Breast epithelium (tissue), 3 donors: ENCODE measurements at regions not wholly inside any gene's neighbourhood (a gene's known extent, or its start where the extent isn't known, plus 50 kb on each side); places are given as distances from the start of the nearest gene placed in this dataset.

ENCODE experiments used
- CTCF ChIP-seq, 3 donors: fragments of 450-650 bp; IDR thresholded peaks; one replicate each; pipeline ENCODE4 v1.5.1; 2016 to 2017; ENCODE audit warnings: antibody characterized with exemption in 3 of 3, mild to moderate bottlenecking in 3 of 3, moderate library complexity in 3 of 3
- POLR2A ChIP-seq: fragments of 450-650 bp; IDR thresholded peaks from one replicate; pipeline ENCODE4 v1.6.1; 2016; ENCODE audit warnings: antibody characterized with exemption, mild to moderate bottlenecking, moderate library complexity
- POLR2AphosphoS5 ChIP-seq, 3 donors: sonication (generic); formaldehyde crosslinking; IDR thresholded peaks; one replicate each; pipeline ENCODE4 v1.6.1; 2017; ENCODE audit warnings: antibody characterized with exemption in 3 of 3

DNA sequence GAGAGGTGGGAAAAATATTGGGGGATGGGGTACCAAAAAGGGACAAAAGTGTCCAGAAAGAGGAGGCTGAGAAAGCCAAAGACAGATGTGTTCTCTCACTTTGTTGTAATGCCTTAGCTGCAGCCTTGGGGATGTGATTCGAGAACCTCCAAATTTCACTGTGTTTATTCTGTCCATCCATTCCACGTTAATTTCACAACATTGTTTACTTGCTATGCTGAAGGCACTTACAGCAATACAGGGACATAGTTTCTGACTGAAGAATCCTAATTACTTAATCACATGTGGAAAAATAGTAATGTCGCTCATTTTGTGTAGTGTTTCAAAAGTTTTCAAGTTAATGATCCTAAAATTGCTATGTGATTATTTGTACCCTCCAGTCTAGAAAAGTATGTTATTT, 146.2 kb upstream of the SLC38A2 start:
- TF ChIP-seq CTCF (IDR thresholded peaks at IDR 0.05), result no peak
- TF ChIP-seq POLR2A, result no peak
- TF ChIP-seq POLR2AphosphoS5 (IDR thresholded peaks at IDR 0.05), result no peak
